HG02759 (cell line): ENCODE measurements at regions not wholly inside any gene's neighbourhood (a gene's known extent, or its start where the extent isn't known, plus 50 kb on each side); places are given as distances from the start of the nearest gene placed in this dataset.

Experiments
- ATAC-seq: cut with Tn5 transposase; IDR thresholded peaks from one replicate; pipeline ENCODE4 v1.9.1; 2021; ENCODE audit warnings: mild to moderate bottlenecking, moderate library complexity; ENCODE audit not compliant: unreplicated experiment

GRCh38 chr4:41454423-41454822, 83.5 kb upstream of the LIMCH1 start:
- no peak for ATAC-seq

GRCh38 chr4:41455206-41455605, 82.8 kb upstream of the LIMCH1 start:
- no peak for ATAC-seq

- ATAC-seq, result no peak
These were observed 81.3 kb upstream of the LIMCH1 start for GRCh38 chr4:41456559-41457101.

- ATAC-seq, result no peak
These were observed 79.3 kb upstream of the LIMCH1 start for GRCh38 chr4:41458689-41459088.

GRCh38 chr4:41460641-41461040, 77.3 kb upstream of the LIMCH1 start:
- no peak for ATAC-seq

- no peak for ATAC-seq
These were observed 76.1 kb upstream of the LIMCH1 start for GRCh38 chr4:41461780-41462307.

- no peak for ATAC-seq
These were observed 72.7 kb upstream of the LIMCH1 start for GRCh38 chr4:41465146-41465761.

GRCh38 chr4:41466249-41466648, 71.7 kb upstream of the LIMCH1 start:
- no peak for ATAC-seq

GRCh38 chr4:41468122-41468521, 69.8 kb upstream of the LIMCH1 start:
- no peak for ATAC-seq

- no peak for ATAC-seq
These were observed 66.6 kb upstream of the LIMCH1 start for GRCh38 chr4:41471126-41472071.

- ATAC-seq, result no peak
These were observed 65.9 kb upstream of the LIMCH1 start for GRCh38 chr4:41472081-41472480.

- no peak for ATAC-seq
These were observed 64.8 kb upstream of the LIMCH1 start for GRCh38 chr4:41473176-41473575.

- ATAC-seq, result no peak
These were observed 62.6 kb upstream of the LIMCH1 start for GRCh38 chr4:41475402-41475801.

- ATAC-seq, result no peak
These were observed 61.6 kb upstream of the LIMCH1 start for GRCh38 chr4:41476310-41476885.

- no peak for ATAC-seq
These were observed 60.6 kb upstream of the LIMCH1 start for GRCh38 chr4:41477181-41477905.

GRCh38 chr4:41478518-41478917, 59.4 kb upstream of the LIMCH1 start:
- no peak for ATAC-seq

- no peak for ATAC-seq
These were observed 57.1 kb upstream of the LIMCH1 start for GRCh38 chr4:41480896-41481311.

- ATAC-seq, result no peak
These were observed 54.2 kb upstream of the LIMCH1 start for GRCh38 chr4:41483771-41484170.

- no peak for ATAC-seq
These were observed 52.9 kb upstream of the LIMCH1 start for GRCh38 chr4:41485041-41485440.

GRCh38 chr4:41487868-41488440, 50.0 kb upstream of the LIMCH1 start:
- ATAC-seq, result no peak
